Coronary artery (tissue), 2 donors: ENCODE measurements at regions not wholly inside any gene's neighbourhood (a gene's known extent, or its start where the extent isn't known, plus 50 kb on each side); places are given as distances from the start of the nearest gene placed in this dataset.

ENCODE experiments used
- DNase-seq: peaks from one replicate; pipeline ENCODE4 v3.0.0-alpha.2; 2017; ENCODE audit warnings: low spot score
- H3K27ac ChIP-seq, 2 donors: fragments of 200-600 bp; sonication (generic); one replicate each; pipeline ENCODE4 v1.5.1; 2016 to 2019
- H3K4me3 ChIP-seq: fragments of 200-600 bp; sonication (generic); 2 replicates; pipeline ENCODE4 v1.5.1; 2016; ENCODE audit warnings: mild to moderate bottlenecking, moderate library complexity
- CTCF ChIP-seq: fragments of 200-600 bp; sonication (generic); IDR thresholded peaks from one replicate; pipeline ENCODE4 v1.5.1; 2019; ENCODE audit warnings: antibody characterized with exemption

- DNase-seq = no peak
- Histone ChIP-seq H3K4me3 (no peak overlapping the region), H3K27ac (no peak overlapping the region)
- TF ChIP-seq CTCF = no peak
Measured at GRCh38 chr12:13371367-13371766, 174.8 kb downstream of the EMP1 start.

- no peak for DNase-seq
- no peak overlapping the region for H3K27ac ChIP-seq
- H3K4me3 ChIP-seq = no peak overlapping the region
- no peak for TF ChIP-seq CTCF
Measured at GRCh38 chr12:13369474-13370056, 173.0 kb downstream of the EMP1 start.

- DNase-seq = no peak
- H3K27ac ChIP-seq = no peak overlapping the region
- TF ChIP-seq CTCF = no peak
- no peak overlapping the region for H3K4me3 ChIP-seq
Measured at GRCh38 chr12:13368971-13369370, 172.4 kb downstream of the EMP1 start.

- H3K27ac ChIP-seq = no peak overlapping the region
- H3K4me3 ChIP-seq = no peak overlapping the region
- no peak for DNase-seq
- TF ChIP-seq CTCF = no peak
Measured at GRCh38 chr12:13368431-13368830, 171.9 kb downstream of the EMP1 start.

- no peak for TF ChIP-seq CTCF
- Histone ChIP-seq H3K4me3 (no peak overlapping the region), H3K27ac (no peak overlapping the region)
- DNase-seq = no peak
Measured at GRCh38 chr12:13367973-13368372, 171.4 kb downstream of the EMP1 start.

GRCh38 chr12:13365748-13366366 is 169.3 kb downstream of the EMP1 start:
- TF ChIP-seq CTCF = no peak
- no peak overlapping the region for H3K27ac ChIP-seq
- DNase-seq = no peak
- no peak overlapping the region for H3K4me3 ChIP-seq

GRCh38 chr12:13362260-13362841 is 165.8 kb downstream of the EMP1 start:
- Histone ChIP-seq H3K27ac (no peak overlapping the region), H3K4me3 (no peak overlapping the region)
- no peak for TF ChIP-seq CTCF
- DNase-seq = no peak
